ENCODE measurements at regions not wholly inside any gene's neighbourhood (a gene's known extent, or its start where the extent isn't known, plus 50 kb on each side); places are given as distances from the start of the nearest gene placed in this dataset.
"Not testable (repeated sequence)": the region's sequence is repeated elsewhere in the genome, so short reads cannot be mapped to it uniquely, and the experiment has no call there.

DNA sequence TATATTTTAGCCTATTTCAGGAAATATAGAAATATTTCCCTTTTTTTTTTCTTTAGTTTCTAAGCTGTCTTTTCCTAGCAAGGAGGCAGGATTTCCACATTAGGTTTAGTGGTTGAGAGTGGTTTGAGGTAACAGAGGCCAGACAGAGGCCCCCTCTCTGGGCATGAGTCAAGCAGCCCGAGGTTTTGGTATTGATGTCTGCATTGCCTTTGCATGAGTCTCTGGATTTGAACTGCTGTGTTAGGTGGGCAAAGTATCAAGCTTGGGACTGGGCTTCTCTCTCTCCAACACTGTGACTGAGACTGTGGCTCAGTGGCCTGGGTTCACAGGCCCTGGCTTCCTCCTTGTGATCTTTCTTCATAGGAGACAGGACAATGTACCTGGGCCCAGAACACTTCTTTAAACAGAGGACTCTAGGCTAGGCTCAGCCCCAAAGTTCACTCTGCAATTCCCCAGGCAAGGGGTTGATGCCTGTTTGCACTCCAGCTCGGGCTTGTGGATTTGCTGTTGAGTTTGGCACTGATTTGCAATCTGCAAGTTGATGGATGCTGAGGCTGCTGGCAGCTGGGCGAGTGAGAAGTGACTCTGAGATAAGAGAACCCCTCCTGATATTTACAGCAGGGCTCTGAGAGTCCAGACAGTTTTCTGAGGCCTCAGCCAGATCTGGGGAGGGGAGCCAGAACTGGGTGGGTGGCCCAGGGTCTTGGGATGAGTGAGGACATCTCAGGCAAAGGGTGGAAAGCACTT, 271.2 kb downstream of the EN1 start:
- Mint-ChIP-seq H3K4me3 (ENCODE audit: low read depth, unreplicated experiment) (no peak overlapping the region), H3K9me3 (ENCODE audit: low read depth, unreplicated experiment) (no peaks in the 10 kb centered on the region), H3K27me3 (ENCODE audit: unreplicated experiment) (peaks cover 38% of the 10 kb centered on the region), H3K36me3 (ENCODE audit: insufficient read depth, unreplicated experiment) (no peaks in the 10 kb centered on the region), H3K4me1 (ENCODE audit: low read depth, unreplicated experiment) (no peaks in the 10 kb centered on the region), H3K27ac (ENCODE audit: unreplicated experiment) (no peak overlapping the region)
- DNase-seq: no peak
- TF ChIP-seq, protein P1, sequence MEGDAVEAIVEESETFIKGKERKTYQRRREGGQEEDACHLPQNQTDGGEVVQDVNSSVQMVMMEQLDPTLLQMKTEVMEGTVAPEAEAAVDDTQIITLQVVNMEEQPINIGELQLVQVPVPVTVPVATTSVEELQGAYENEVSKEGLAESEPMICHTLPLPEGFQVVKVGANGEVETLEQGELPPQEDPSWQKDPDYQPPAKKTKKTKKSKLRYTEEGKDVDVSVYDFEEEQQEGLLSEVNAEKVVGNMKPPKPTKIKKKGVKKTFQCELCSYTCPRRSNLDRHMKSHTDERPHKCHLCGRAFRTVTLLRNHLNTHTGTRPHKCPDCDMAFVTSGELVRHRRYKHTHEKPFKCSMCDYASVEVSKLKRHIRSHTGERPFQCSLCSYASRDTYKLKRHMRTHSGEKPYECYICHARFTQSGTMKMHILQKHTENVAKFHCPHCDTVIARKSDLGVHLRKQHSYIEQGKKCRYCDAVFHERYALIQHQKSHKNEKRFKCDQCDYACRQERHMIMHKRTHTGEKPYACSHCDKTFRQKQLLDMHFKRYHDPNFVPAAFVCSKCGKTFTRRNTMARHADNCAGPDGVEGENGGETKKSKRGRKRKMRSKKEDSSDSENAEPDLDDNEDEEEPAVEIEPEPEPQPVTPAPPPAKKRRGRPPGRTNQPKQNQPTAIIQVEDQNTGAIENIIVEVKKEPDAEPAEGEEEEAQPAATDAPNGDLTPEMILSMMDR (IDR thresholded peaks at IDR 0.05; ENCODE audit: unreplicated experiment): no peak
- no TSS peak for BruUV-seq (replicated peaks)
- intact Hi-C loops (cut with micrococcal nuclease; ENCODE audit: unreplicated experiment): no loop called here
- CTCF ChIA-PET: no interaction called here

DNA sequence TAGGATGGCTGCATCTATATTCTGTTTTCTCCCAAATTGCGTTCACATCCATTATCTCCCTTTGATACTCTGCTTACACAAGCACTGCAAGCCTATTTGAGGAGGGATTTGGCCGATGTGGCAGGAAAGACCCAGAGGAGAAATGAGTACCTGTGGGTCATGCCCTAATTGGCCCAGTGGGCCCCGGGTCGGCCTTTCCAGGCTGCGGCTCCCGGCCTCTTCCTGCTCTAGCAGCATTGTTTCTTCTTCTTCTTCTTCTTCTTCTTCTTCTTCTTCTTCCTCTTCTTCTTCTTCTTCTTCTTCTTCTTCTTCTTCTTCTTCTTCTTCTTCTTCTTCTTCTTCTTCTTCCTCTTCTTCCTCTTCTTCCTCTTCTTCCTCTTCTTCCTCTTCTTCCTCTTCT, 275.1 kb downstream of the EN1 start:
- H3K9me3 Mint-ChIP-seq (ENCODE audit: low read depth, unreplicated experiment); H3K4me1 Mint-ChIP-seq (ENCODE audit: low read depth, unreplicated experiment); H3K27ac Mint-ChIP-seq (ENCODE audit: unreplicated experiment); CTCF ChIA-PET; H3K36me3 Mint-ChIP-seq (ENCODE audit: insufficient read depth, unreplicated experiment); intact Hi-C loops (cut with micrococcal nuclease; ENCODE audit: unreplicated experiment); H3K4me3 Mint-ChIP-seq (ENCODE audit: low read depth, unreplicated experiment); BruUV-seq (replicated peaks); DNase-seq: not testable (repeated sequence)
- peaks cover 21% of the 10 kb centered on the region for H3K27me3 Mint-ChIP-seq (ENCODE audit: unreplicated experiment)

DNA sequence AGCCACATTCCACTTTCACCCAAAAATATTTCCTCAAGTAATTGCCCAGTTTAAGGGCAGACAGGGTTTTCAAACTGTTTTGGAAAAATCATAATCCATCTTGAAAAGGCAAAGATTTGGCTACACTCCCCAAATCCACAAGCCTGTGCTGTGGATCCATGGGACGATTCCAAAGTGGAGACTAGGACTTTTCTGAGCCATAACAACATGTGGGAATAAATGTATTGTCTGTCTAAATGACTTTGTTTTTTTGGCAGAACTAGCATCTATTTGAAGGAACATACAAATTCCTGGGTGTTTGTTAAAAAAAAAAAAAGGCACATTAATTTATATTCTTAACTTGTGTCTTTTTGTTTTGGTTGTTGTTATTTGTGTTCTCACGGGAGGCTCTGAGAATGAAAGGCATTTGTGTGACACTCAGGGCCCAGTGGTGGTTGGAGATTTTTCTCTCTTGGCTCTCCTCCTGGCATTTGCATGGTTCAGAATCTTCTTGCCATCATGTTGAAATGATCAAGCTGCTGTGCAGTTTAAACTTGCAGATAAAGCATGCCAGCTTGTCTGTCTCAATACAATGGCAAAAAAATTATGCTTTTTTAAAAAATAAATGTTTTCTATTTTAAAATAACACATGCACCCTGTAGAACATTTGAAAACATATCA, 277.4 kb downstream of the EN1 start:
- no peak overlapping the region for H3K27ac Mint-ChIP-seq (ENCODE audit: unreplicated experiment)
- intact Hi-C loops (cut with micrococcal nuclease; ENCODE audit: unreplicated experiment): no loop called here
- peaks cover 21% of the 10 kb centered on the region for H3K27me3 Mint-ChIP-seq (ENCODE audit: unreplicated experiment)
- H3K36me3 Mint-ChIP-seq (ENCODE audit: insufficient read depth, unreplicated experiment): no peaks in the 10 kb centered on the region
- no peaks in the 10 kb centered on the region for H3K9me3 Mint-ChIP-seq (ENCODE audit: low read depth, unreplicated experiment)
- no TSS peak for BruUV-seq (replicated peaks)
- no peak overlapping the region for H3K4me3 Mint-ChIP-seq (ENCODE audit: low read depth, unreplicated experiment)
- TF ChIP-seq, protein P1 (IDR thresholded peaks at IDR 0.05; ENCODE audit: unreplicated experiment): no peak
- CTCF ChIA-PET: interaction anchor here (0.7 kb wide), 1 partner anchor 17 kb away, joined by 4 read pairs; no protein-coding TSS in a partner anchor
- DNase-seq: no peak
- no peaks in the 10 kb centered on the region for H3K4me1 Mint-ChIP-seq (ENCODE audit: low read depth, unreplicated experiment)

DNA sequence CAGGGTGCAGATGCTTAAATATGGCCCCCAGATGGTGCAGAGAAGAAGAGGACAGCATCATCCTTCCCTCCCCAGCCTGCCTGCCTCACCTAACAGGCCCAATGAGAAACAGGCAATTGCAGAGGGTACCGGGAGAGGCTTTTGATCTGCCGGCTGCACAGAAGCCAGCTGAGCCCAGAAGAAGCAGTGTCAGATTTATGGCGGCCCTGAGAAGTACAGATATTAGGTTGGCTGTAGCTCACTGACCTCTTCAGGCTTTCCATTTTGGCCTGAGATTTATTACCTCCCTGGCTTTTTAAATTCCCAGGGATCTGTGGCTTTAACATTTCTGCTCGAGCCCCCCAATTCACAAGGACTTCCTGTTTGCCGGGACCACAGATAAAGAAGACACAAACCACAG, 278.7 kb downstream of the EN1 start:
- no TSS peak for BruUV-seq (replicated peaks)
- CTCF ChIA-PET: no interaction called here
- intact Hi-C loops (cut with micrococcal nuclease; ENCODE audit: unreplicated experiment): no loop called here
- Mint-ChIP-seq H3K27me3 (ENCODE audit: unreplicated experiment) (peaks cover 17% of the 10 kb centered on the region), H3K27ac (ENCODE audit: unreplicated experiment) (no peak overlapping the region), H3K4me1 (ENCODE audit: low read depth, unreplicated experiment) (no peaks in the 10 kb centered on the region), H3K9me3 (ENCODE audit: low read depth, unreplicated experiment) (no peaks in the 10 kb centered on the region), H3K36me3 (ENCODE audit: insufficient read depth, unreplicated experiment) (no peaks in the 10 kb centered on the region), H3K4me3 (ENCODE audit: low read depth, unreplicated experiment) (no peak overlapping the region)
- no peak for DNase-seq
- TF ChIP-seq, protein P1 (IDR thresholded peaks at IDR 0.05; ENCODE audit: unreplicated experiment): no peak
